Retinal pigment epithelial cell (primary cell): ENCODE measurements at regions not wholly inside any gene's neighbourhood (a gene's known extent, or its start where the extent isn't known, plus 50 kb on each side); places are given as distances from the start of the nearest gene placed in this dataset.

Experiments
- DNase-seq: peaks from one replicate; pipeline ENCODE4 v3.0.0-alpha.2; 2010; ENCODE audit warnings: low read depth
- H3K4me3 ChIP-seq: 2 replicates; pipeline ENCODE4 v1.5.1; 2011; ENCODE audit warnings: mild to moderate bottlenecking, low read length, control low read depth, moderate library complexity
- CTCF ChIP-seq: conservative IDR thresholded peaks from 2 replicates; pipeline ENCODE4 v1.5.1; 2011; ENCODE audit warnings: low read depth, low read length, control low read depth, inconsistent platforms

- no peak for TF ChIP-seq CTCF
- H3K4me3 ChIP-seq: no peak overlapping the region
- no peak for DNase-seq
These were observed 130.9 kb upstream of the PLEKHA5 start for GRCh38 chr12:18998343-18999261.

- TF ChIP-seq CTCF: no peak
- no peak overlapping the region for H3K4me3 ChIP-seq
- no peak for DNase-seq
These were observed 128.7 kb upstream of the PLEKHA5 start for GRCh38 chr12:19000836-19001235.

- TF ChIP-seq CTCF: no peak
- no peak overlapping the region for H3K4me3 ChIP-seq
- DNase-seq: peak; percentile 36
These were observed 127.3 kb upstream of the PLEKHA5 start for GRCh38 chr12:19002216-19002615.

- H3K4me3 ChIP-seq: no peak overlapping the region
- no peak for DNase-seq
- TF ChIP-seq CTCF: no peak
These were observed 126.4 kb upstream of the PLEKHA5 start for GRCh38 chr12:19003141-19003540.

GRCh38 chr12:19003987-19004619, 125.4 kb upstream of the PLEKHA5 start:
- H3K4me3 ChIP-seq: no peak overlapping the region
- DNase-seq: no peak
- TF ChIP-seq CTCF: no peak

- DNase-seq: no peak
- no peak for TF ChIP-seq CTCF
- no peak overlapping the region for H3K4me3 ChIP-seq
These were observed 124.2 kb upstream of the PLEKHA5 start for GRCh38 chr12:19005257-19005801.
